8988T (cell line): ENCODE measurements at regions not wholly inside any gene's neighbourhood (a gene's known extent, or its start where the extent isn't known, plus 50 kb on each side); places are given as distances from the start of the nearest gene placed in this dataset.
A peak's percentile ranks its signal among the peaks of the same experiment; 100 is the strongest.
"Not testable (repeated sequence)": the region's sequence is repeated elsewhere in the genome, so short reads cannot be mapped to it uniquely, and the experiment has no call there.

Source experiments
- DNase-seq: peaks from one replicate; pipeline ENCODE4 v3.0.0; 2011

DNA sequence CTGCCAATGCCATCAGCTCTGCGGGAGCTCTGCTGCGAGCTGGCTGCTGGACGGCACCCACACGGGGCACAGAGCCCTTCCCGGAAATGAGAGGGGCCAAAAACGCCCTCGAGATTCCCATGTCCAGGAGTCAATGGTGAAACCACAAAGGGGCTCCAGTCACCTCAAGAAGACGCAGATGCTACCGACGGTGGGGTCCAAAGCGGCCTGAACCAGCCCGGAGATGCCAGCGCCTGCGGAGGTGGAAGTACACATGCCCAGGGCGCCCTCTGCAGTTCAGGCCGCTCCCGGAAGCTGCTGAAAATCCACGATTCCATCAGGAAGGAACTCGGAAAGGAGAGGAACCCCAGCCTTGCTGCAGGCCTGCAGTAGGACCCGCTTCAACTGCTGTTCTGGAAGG is 82.4 kb upstream of the SELENOP start:
- DNase-seq: no peak

DNA sequence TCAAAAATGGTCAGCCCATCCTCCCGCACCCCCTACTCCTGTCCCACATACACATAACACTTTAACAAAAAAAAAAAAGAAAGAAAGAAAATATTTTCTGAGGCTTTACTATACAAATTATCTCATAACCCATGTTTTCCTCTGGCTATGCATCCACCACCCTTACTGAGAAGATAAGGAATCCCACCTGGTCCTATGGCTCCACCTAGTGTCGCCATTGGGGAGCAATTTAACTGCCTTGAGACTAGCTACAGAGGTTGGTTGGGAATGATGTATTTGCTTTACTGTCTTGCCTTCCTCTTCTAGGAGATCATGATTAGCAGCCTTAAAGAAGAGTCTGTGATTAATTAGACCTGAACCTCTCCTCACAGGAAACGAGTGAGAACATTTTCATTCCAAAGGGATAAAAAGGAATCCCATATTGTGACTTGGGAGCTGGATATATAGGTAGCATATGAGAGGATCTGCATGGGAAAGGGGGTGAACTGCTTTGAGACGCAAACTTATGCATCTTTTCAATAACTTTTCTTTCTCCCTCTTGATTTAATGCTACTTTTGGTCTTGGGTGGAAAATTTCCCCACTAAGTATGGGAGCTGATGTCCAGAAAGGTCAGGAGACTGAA is 77.7 kb upstream of the SELENOP start:
- DNase-seq: peak; percentile 24

DNA sequence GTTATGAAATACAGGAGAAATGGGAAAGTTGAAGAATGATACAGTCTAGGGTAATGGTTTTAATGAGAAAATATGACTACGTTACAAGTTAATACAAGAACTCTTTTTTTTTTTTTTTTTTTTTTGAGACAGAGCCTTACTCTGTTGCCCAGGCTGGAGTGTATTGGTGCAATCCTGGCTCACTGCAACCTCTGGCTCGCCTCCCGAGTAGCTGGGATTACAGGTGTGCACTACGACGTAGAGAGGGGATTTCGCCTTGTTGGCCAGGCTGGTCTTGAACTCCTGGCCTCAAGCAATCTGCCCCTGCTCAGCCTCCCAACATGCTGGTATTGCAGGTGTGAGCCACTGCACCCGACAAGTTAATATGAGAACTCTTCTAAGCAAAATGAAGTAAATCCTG is 77.1 kb upstream of the SELENOP start:
- DNase-seq: no peak

DNA sequence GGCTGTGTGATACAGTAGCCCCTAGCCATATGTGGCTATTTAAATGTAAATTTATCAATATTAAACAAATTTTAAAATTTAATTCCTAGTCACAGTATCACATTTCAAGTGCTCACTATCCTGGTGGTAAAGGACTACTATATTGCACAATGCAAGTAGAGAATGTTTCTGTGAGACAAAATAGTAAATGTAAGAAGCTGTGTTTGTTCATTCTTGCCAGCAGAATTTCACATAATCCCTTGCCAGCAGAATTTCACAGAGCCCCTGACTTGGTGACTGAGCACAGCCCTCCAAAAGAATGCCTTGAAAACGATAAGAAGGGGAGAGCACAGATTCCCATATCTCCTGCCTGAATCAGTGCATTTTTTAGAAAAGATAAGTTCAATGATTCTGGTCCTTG is 75.9 kb upstream of the SELENOP start:
- no peak for DNase-seq

DNA sequence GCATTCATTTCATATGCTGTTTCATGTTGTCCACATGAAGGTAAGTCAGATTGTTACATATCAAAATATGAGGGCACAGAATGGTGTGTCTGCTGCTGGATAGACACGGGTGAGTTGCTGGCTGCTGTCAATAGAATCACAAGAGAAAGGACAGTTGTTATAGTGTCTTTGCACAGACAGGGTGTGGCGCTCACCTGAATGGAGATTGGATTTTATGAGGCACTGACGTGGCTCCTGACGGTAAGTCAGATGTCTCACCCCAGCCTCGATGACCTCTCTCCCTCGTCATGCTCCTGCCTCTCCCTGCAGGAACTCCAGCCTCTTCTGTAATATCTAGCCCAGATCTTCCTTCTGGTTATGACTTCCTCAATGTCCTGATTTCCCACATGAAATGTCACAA is 75.4 kb upstream of the SELENOP start:
- DNase-seq: no peak

DNA sequence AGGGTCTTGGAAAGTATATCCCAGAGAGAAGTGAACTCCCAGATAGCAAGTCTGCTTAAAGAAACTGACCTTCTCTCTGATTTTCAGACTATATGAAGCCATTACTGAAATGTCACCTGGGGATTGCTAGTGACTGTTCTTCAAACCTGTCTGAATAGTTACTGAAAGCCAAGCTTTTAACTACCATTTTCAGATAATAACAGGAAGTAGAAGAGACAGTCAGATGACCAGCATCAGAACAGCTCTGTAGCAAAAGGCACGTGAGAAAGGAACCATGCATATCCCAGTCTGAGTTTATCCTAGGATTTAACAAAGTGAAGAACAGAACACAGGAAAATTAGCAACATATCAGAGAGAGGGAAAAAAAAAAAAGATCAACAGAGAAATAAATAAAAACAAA is 74.9 kb upstream of the SELENOP start:
- no peak for DNase-seq

DNA sequence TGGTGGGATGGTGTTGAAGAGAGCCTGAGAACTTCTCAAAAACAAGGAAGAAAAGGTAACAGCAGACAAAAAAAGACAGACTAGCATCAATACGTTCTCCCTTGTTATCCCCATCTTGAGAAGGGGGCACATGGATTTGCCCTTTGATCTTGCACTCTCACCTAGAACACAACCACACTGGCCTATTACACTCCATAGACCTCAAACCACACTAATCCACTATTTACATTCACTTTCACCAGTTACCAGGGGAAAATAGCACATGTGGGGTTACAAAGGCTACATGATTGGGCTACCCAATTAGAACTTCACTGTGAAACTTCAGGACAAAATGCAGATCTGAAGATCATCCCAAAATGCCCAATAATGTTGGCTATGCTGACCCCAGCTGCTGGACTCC is 72.6 kb upstream of the SELENOP start:
- DNase-seq: no peak

DNA sequence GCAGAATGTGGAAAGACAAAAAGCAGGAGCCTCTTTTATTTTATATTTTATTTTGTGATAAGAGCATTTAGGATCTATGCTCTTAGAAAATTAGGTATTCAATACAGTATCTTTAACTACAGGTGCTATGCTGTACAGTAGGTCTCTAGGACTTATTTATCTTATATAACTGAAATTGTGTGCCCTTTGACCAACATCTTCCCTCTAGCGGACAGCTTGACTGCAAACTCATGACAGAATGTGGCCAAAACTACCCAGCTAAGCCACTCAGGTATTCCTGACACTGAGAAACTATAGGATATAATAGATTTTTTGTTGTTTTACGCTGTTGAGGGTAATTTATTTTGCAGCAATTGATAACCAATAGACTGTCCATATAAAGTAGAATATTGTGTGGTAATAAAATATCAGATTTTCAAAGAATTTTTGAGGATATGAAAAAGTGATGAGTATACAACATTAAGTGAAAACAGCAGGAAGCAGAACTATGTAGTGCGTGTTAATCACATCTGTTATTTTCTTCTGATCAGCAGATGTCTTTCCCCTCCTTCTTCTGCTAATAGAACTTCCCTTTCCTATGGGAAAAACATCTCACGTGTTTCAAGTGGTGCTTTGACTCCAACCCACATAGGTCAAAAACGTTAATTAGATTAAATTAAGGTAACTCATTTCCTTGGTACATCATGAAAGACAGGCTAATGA is 69.9 kb upstream of the SELENOP start:
- no peak for DNase-seq

DNA sequence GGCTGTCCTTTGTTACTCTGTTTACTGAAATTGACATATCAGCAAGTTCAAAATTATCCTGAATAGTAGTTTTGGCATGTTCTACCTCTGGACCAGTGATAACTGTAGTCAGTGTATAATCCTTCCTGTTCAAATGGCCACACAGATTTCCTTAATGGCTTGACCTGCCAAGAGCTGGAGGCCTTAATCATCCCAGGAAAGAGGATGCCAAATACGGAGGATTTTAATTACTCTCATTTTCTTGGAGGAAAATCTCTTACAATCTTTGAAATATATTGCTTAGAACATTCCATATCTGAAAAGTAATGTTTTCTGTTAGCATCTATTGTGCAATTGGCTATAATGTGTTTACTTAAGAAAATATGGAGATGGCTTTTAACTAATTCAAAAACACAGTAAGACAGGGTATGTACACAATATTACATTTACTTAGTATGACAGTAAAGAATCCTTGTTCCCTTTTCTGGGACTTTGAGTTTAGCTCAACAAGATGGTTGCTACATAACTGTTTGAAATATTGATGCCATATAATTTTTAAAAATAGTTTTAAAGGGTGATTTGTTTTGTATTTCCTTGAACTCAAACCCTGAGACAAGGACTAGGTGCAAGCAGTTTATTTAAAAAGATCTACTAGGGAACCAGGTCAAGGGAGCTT is 68.9 kb upstream of the SELENOP start:
- DNase-seq: no peak

DNA sequence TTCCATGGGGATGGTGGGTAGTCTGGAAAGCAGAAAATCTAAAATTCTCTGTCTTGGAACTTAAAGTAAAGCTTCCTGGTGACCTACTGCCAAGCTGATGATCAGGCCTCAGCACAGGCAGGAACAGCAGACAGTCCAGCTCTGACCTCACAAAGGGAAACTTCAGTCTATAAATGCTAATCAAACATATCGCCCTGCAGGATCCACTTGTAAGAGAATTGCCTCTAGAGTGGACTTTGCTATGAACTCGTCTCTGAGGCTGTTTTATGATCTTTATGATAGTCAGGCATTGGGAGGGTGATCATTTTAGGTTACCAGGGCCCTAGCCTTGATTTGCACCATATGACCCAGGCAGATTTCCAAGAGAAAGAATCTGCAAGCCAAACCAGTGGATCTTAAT is 67.6 kb upstream of the SELENOP start:
- DNase-seq: no peak

DNA sequence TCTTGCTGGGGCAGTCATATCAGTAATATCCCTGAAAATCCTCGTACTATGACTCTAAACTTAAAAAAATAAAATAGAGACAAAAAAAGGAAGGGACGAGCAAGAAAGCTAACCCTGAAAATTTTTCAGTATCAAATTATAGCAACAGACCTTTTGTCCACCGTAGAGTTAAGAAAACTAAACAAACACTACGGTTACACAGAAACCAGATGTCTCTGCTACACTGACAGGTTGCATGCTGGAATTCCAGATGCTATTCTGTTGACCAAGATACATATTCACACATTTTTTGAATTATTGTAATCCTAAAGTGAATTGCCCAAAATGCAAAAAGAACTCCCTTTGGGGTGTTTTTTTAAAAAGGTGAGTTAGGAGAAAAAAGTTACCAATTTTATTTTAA is 66.9 kb upstream of the SELENOP start:
- DNase-seq: no peak

DNA sequence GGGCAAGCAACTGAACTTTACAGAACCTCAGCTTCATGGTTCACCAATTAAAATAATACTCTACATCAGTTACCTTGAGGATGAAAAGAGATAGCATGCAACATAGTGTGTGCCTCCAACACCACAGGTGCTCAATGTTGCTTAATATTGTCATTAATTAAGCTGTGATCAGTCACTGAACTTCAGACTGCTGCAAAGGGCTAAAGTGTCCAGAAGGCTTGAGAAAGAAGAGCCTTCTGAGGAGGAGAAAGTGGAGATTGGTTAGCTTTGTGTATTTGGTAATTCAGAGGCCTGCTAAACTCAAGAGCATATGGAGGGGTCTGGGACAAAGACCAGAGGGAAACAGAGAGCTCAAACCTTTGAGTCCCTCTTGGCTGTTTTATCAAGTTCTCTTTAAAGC is 66.3 kb upstream of the SELENOP start:
- DNase-seq: no peak

DNA sequence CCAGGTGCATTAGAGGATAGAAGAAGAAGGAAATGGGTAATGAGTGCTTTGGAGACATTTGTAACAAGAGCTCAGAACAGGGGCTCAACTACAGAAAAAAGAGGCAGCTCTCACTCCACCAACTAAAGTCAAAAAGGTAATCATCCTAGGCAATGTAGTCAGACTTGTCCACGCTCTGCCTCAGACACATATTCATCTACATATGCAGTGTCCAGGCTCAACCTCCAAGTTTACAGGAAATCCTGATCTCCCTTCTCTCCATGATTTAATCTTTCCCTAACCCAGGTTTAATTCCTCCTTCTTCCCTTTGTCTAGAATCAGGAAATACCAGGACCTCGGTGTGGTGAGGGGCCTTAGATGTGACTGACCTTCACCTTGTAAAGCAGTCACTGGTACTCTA is 65.7 kb upstream of the SELENOP start:
- no peak for DNase-seq

DNA sequence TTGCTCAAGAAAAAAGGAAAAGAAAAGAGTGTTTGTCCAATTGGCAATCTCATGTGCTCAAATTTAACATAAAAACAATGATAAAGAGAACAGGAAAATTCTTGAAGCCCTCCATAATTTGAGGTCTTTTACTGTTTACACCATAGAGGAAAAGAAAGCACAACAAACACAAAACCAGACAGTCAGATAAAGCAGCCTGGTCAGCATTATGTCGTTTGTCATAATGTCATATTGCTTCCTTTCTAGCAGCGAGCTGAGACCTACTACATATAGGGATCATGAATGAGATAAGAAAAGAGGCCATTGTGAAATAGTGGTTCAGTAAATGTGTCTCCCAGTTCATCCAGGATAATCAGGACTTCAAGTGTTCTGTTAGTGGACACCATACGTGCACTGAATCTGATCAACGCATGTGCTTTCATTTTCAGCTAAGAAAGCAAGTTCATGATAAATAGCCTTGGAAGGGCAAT is 64.7 kb upstream of the SELENOP start:
- DNase-seq: no peak

DNA sequence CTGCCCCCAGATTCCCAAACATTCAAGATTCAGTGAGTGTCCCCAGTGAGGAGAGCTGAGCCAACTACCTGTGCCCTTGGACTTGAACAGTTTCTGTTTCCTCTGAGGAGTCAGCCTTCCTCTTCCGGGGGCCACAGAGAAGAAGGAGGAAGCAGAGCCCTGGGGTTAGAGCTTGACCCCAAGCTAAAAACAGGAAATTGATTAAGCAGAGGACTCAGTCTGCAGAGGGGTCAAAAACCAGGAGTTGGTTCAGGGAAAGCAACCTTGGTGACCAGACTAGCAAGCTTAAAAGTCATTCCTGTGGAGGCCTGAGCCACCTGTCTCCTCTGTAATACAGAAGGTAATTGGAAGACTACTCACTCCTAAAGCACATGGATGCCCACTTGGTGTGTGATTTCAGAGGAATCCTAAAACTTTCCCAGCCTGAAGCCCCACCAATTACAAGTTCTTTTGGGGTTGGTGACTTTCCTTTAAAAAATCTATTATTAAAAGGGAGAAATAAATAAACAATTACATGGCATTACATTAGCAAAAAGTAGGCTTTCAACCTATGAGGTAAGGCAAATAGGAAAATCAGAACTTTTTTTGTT is 64.2 kb upstream of the SELENOP start:
- no peak for DNase-seq

DNA sequence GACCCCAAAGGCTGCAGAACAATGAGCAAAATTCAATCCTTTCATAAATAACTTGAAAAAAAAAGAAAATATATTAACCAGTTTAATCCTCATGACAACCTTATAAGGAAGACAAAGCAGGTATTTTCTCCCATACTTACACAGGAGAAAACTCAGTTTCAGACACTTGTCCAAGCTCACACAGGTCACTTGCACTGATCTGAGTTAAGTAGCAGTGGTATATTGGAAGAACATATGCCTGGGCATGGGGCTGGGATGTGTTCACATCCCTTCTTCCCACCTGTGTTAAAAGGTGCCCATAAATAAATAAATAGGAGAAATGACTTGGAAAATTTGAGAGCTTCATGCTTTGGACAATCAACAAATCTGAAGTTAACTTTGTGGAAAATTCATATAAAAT is 63.5 kb upstream of the SELENOP start:
- no peak for DNase-seq

DNA sequence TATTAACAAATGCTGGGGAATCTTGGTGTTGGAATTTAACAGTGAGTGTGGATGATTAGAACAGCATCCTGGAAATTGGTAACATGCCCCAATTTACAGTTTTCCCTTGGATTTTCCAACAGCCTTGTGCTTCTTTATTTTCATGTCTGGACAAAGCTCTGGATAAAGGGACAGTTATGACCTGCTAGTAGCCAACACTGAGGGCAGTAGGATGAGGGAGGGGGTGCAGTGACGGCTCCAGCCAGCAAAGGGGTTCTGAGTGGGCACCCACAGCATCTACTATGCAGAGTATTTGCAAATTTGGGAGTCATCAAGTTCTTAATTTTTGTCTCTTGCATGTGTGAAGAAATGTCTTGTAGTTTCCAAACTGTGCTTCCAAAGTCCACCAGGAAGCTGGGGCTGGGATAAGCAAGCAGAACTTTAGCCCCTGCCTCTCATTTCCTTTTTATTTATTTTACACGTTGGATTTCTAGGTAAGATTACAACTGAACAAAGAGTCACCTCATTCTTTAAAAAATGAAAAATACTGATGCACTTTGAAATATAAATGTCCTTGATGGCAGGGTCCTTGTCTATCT is 63.0 kb upstream of the SELENOP start:
- no peak for DNase-seq

DNA sequence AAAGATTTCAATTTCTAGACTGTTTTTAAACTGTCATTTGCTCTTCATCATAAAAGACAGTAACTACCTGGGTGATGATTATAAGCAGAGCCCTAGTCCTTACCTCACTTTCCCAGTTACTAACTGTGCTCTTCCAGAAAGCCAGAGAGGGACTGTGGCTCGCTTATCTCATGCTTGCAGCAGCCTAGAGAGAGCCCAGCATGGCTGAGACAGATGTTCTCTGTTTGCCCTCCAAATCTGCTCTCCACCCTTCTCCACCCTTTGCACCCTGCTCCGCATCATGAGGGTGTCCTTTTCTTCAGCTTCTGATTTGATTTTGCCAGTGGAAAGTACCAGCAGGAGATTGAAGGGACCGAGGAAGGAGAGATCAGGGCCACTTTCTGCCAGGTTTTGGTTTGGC is 61.2 kb upstream of the SELENOP start:
- DNase-seq: no peak

DNA sequence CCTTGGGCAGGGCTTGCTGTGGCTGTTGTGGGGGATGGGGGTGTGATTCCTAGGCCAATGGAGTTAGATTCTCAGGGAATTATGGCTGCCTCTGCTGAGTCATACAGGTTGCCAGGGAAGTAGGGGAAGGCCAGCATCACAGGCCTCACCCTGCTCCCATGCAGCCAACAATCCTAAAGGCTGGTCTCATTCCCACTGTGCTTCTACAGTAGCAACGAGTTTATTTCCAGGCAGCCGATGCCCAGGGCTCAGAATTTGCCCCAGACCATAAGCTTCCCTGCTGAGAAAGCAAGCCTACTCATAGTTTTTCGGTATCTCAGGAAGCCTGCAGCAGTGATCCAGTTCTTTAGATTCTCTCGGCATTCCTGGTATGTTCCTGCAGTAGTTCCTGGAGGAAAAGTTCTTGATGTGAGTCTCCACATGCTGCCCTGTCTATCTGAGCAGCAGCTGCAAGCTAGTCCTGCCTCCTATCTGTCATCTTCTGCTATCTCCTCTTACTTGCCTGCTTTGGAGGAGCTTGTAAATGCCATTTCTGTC is 59.3 kb upstream of the SELENOP start:
- peak; percentile 18 for DNase-seq

DNA sequence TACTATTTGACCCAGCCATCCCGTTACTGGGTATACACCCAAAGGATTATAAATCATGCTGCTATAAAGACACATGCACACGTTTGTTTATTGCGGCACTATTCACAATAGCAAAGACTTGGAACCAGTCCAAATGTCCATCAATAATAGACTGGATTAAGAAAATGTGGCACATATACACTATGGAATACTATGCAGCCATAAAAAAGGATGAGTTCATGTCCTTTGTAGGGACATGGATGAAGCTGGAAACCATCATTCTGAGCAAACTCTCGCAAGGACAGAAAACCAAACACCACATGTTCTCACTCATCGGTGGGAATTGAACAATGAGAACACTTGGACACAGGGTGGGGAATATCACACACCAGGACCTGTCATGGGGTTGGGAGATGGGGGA is 56.7 kb upstream of the SELENOP start:
- DNase-seq: not testable (repeated sequence)

DNA sequence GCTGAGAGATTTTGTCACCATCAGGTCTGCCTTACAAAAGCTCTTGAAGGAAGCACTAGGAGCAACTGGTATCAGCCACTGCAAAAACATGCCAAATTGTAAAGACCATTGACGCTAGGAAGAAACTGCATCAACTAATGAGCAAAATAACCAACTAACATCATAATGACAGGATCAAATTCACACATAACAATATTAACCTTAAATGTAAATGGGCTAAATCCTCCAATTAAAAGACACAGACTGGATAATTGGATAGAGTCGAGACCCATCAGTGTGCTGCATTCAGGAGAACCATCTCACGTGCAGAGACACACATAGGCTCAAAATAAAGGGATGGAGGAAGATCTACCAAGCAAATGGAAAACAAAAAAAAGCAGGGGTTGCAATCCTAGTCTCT is 53.1 kb upstream of the SELENOP start:
- not testable (repeated sequence) for DNase-seq
